ENCODE measurements at regions not wholly inside any gene's neighbourhood (a gene's known extent, or its start where the extent isn't known, plus 50 kb on each side); places are given as distances from the start of the nearest gene placed in this dataset.
"Not testable (repeated sequence)": the region's sequence is repeated elsewhere in the genome, so short reads cannot be mapped to it uniquely, and the experiment has no call there.

DNA sequence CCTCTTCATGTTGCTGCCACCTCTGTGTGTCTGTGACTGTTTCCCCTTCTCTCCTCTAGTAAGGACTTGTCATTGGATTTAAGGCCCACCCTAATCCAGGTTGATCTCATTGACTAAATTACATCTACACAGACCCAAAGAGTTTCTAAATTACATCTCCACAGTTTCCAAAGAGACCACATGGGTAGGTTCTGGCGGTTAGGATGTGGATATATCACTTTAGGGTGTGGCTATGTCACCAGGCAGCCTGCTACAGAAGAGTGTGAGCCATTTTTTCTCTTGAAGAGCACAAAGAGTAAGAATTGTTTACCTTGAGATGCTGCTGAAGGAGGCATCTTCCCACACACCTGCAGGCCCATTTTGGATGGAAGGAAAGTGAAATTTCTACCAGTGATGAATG lies 128.6 kb downstream of the LAT start:
- H3K9ac ChIP-seq (ENCODE audit: insufficient read depth in 1 of 2, low read depth in 2 of 2, low read length in 2 of 2); H3K36me3 ChIP-seq (ENCODE audit: control insufficient read depth, insufficient read depth, low read length); DNase-seq (ENCODE audit: extremely low read depth in 1 of 4, low spot score in 3 of 4); H3K4me3 ChIP-seq; H3K27ac ChIP-seq (ENCODE audit: extremely low read depth, low read depth, low read length); intact Hi-C loops (cut with micrococcal nuclease); ATAC-seq; H3K79me2 ChIP-seq (ENCODE audit: control insufficient read depth, insufficient read depth, low read length); H2AFZ ChIP-seq (ENCODE audit: low read depth, low read length); in situ Hi-C loops (cut with MboI); H3K9me3 ChIP-seq (replicated peaks; ENCODE audit: control insufficient read depth, insufficient read depth, low read depth, low read length); BruUV-seq (replicated peaks); CTCF ChIA-PET (ENCODE audit: low intra/inter-chr PET ratio); H4K20me1 ChIP-seq (replicated peaks; ENCODE audit: control insufficient read depth, insufficient read depth, low read length); POLR2A ChIA-PET; H3K9me1 ChIP-seq (ENCODE audit: control insufficient read depth, insufficient read depth, low read length); H3K4me2 ChIP-seq (ENCODE audit: insufficient read depth, low read length): not testable (repeated sequence)
- WGBS (ENCODE audit: insufficient coverage, low coverage, missing lambda C conversion rate) = 6% methylated on average over 1 of the region's 1 CpG
- H3K27me3 ChIP-seq (ENCODE audit: control insufficient read depth in 2 of 2, insufficient read depth in 2 of 2, low read length in 2 of 2) = peaks cover 11 to 23% of the 10 kb centered on the region in 2 experiments
- H3K4me1 ChIP-seq (replicated peaks in 1 of 2; ENCODE audit: control insufficient read depth in 2 of 2, insufficient read depth in 2 of 2, low read length in 2 of 2) = peaks cover 6 to 13% of the 10 kb centered on the region in 2 experiments; a peak in 4 of 5 replicates
- peak; percentile 22; the same call in 1 of the 2 replicates for TF ChIP-seq L3MBTL2 (IDR thresholded peaks at IDR 0.05)
- FAIRE-seq = peak; percentile 48

DNA sequence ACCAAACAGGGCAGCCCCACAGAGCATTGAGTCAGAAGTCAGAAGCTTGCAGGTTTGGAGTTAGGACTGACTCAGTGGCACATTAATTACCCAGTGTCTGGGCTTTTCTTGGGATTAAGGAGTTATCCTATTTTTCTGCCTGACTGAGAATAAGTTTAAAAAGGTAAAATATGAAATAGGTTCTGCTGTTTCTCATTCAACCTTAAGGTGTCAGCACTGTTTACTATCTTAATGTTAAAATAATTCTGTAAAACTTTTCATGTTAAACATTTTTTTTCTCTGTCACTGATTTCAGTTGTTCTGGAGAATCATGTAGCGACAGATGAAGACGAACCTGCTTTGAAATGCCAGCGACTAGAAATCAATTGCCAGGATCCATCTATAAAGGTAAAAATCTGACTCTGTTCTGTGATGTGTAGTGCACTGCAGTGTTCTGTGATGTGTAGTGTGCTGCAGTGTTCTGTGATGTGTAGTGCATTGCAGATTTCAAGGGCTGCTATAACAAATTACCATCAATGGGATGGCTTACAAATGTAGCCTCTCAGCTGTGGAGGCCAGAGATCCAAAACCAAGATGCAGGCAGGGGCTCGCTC lies 128.0 kb downstream of the LAT start:
- intact Hi-C loops (cut with micrococcal nuclease) (no loop called here), in situ Hi-C loops (cut with MboI) (no loop called here)
- no peaks in the 10 kb centered on the region for H3K36me3 ChIP-seq (ENCODE audit: control insufficient read depth, insufficient read depth, low read length)
- no peak overlapping the region for H3K9ac ChIP-seq (ENCODE audit: insufficient read depth in 1 of 2, low read depth in 2 of 2, low read length in 2 of 2)
- peaks cover 3 to 13% of the 10 kb centered on the region in 2 experiments; a peak in 4 of 5 replicates for H3K4me1 ChIP-seq (replicated peaks in 1 of 2; ENCODE audit: control insufficient read depth in 2 of 2, insufficient read depth in 2 of 2, low read length in 2 of 2)
- H3K4me2 ChIP-seq (ENCODE audit: insufficient read depth, low read length) = no peak overlapping the region
- H3K4me3 ChIP-seq = no peak overlapping the region
- POLR2A ChIA-PET = no interaction called here
- H3K9me3 ChIP-seq (replicated peaks; ENCODE audit: control insufficient read depth, insufficient read depth, low read depth, low read length) = no peaks in the 10 kb centered on the region
- DNase-seq (ENCODE audit: extremely low read depth in 1 of 4, low spot score in 3 of 4) = no peak
- no peak overlapping the region for H2AFZ ChIP-seq (ENCODE audit: low read depth, low read length)
- ATAC-seq = no peak
- no peak overlapping the region for H3K27ac ChIP-seq (ENCODE audit: extremely low read depth, low read depth, low read length)
- FAIRE-seq = no peak
- BruUV-seq (replicated peaks) = no TSS peak
- CTCF ChIA-PET (ENCODE audit: low intra/inter-chr PET ratio) = no interaction called here
- H3K9me1 ChIP-seq (ENCODE audit: control insufficient read depth, insufficient read depth, low read length) = no peaks in the 10 kb centered on the region
- no peaks in the 10 kb centered on the region for H4K20me1 ChIP-seq (replicated peaks; ENCODE audit: control insufficient read depth, insufficient read depth, low read length)
- no peaks in the 10 kb centered on the region for H3K79me2 ChIP-seq (ENCODE audit: control insufficient read depth, insufficient read depth, low read length)
- TF ChIP-seq HMGN3 (IDR thresholded peaks at IDR 0.05; ENCODE audit: borderline replicate concordance, extremely low read depth, insufficient read length, low read depth, low read length) (no peak), RAD21 (CRISPR knock-in tag; conservative IDR thresholded peaks at IDR 0.05 in 1 of 2, IDR thresholded peaks at IDR 0.05 in 1 of 2) (0 out of 4 replicates have a peak, but pooled peaks of 1 of the 2 experiments have one; percentile 5)
- WGBS (ENCODE audit: insufficient coverage, low coverage, missing lambda C conversion rate) = 13% methylated on average over 4 of the region's 4 CpGs
- H3K27me3 ChIP-seq (ENCODE audit: control insufficient read depth in 2 of 2, insufficient read depth in 2 of 2, low read length in 2 of 2) = peaks cover 11 to 23% of the 10 kb centered on the region in 2 experiments

All from K562 (cell line).